ENCODE measurements at regions not wholly inside any gene's neighbourhood (a gene's known extent, or its start where the extent isn't known, plus 50 kb on each side); places are given as distances from the start of the nearest gene placed in this dataset.

GRCh38 chr4:151990201-151990600 lies 229.4 kb upstream of the GATB start:
- TF ChIP-seq CTCF (IDR thresholded peaks at IDR 0.05 in 8 of 11, conservative IDR thresholded peaks at IDR 0.05 in 3 of 11) (no peak), POLR2A (IDR thresholded peaks at IDR 0.05) (no peak), POLR2AphosphoS5 (IDR thresholded peaks at IDR 0.05) (no peak)
